ENCODE measurements at regions not wholly inside any gene's neighbourhood (a gene's known extent, or its start where the extent isn't known, plus 50 kb on each side); places are given as distances from the start of the nearest gene placed in this dataset.

DNA sequence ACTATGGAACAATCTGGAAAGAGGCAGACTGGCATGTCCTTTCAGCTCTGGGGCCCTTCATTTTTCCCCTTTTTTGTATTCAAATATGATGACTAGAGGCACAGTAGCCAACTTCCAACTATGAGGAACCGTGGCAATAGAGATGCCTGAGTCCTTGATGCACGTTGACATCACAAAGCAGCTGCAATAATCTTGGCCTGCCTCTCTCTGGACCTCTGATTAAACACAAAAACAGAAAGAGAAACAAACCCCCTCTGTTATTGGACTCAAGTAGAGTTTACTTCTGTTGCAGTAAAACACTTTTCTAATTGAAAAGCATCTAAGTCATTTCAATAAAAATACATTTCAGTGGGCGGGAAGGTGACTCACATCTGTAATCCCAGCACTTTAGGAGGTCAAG is 122.2 kb upstream of the GRAMD2B start:
- Histone ChIP-seq H3K4me3 (replicated peaks in 1 of 3; ENCODE audit: insufficient read depth in 1 of 3, low read depth in 2 of 3, low read length in 3 of 3) (no peak overlapping the region), H3K9ac (ENCODE audit: insufficient read depth, low read depth, low read length) (no peak overlapping the region), H3K4me2 (ENCODE audit: low read depth, low read length) (no peak overlapping the region), H3K4me1 (ENCODE audit: insufficient read depth, low read length) (no peaks in the 10 kb centered on the region), H4K20me1 (ENCODE audit: insufficient read depth, low read length) (no peaks in the 10 kb centered on the region), H2AFZ (ENCODE audit: low read length) (no peak overlapping the region), H3K27me3 (ENCODE audit: control insufficient read depth in 1 of 2, insufficient read depth in 2 of 2, low read length in 2 of 2) (no peaks in the 10 kb centered on the region), H3K9me3 (ENCODE audit: low read length) (no peaks in the 10 kb centered on the region), H3K36me3 (replicated peaks in 1 of 2; ENCODE audit: control insufficient read depth in 1 of 2, insufficient read depth in 2 of 2, low read length in 2 of 2) (no peaks in the 10 kb centered on the region), H3K79me2 (ENCODE audit: insufficient read depth, low read length) (no peaks in the 10 kb centered on the region), H3K27ac (ENCODE audit: extremely low read length, insufficient read depth, low read length) (no peak overlapping the region)
- intact Hi-C loops (cut with micrococcal nuclease; ENCODE audit: unreplicated experiment) = no loop called here
- BruUV-seq (replicated peaks) = no TSS peak
- FAIRE-seq = no peak
- no peak for ATAC-seq
- no peak for DNase-seq (ENCODE audit: low spot score)
- POLR2A ChIA-PET = no interaction called here
- 1% methylated on average over 3 of the region's 3 CpGs for WGBS (ENCODE audit: low lambda C conversion rate)
- CTCF ChIA-PET (ENCODE audit: low intra/inter-chr PET ratio, low total read pairs) = no interaction called here
- in situ Hi-C loops (cut with HindIII; ENCODE audit: extremely low pct_ligation_motif_present, low pct_unique_long_range_greater_than_20kb) = no loop called here
- TF ChIP-seq YEATS2 (CRISPR knock-in tag; IDR thresholded peaks at IDR 0.05; ENCODE audit: borderline replicate concordance) (no peak), HNRNPH1 (optimal IDR thresholded peaks at IDR 0.05; ENCODE audit: low read depth, low read length) (no peak), ZNF577 (CRISPR knock-in tag; IDR thresholded peaks at IDR 0.05; ENCODE audit: borderline replicate concordance, low read depth) (no peak), ZNF792 (CRISPR knock-in tag; IDR thresholded peaks at IDR 0.05) (no peak), ZBTB49 (CRISPR knock-in tag; IDR thresholded peaks at IDR 0.05; ENCODE audit: borderline replicate concordance) (no peak), HINFP (CRISPR knock-in tag; IDR thresholded peaks at IDR 0.05; ENCODE audit: low read depth) (no peak), CBX2 (IDR thresholded peaks at IDR 0.05; ENCODE audit: low read depth, low read length) (no peak), CBX2 (CRISPR knock-in tag; IDR thresholded peaks at IDR 0.05; ENCODE audit: low read depth) (no peak), STAT5B (CRISPR knock-in tag; IDR thresholded peaks at IDR 0.05) (no peak), SNRNP70 (IDR thresholded peaks at IDR 0.05; ENCODE audit: low read depth, low read length) (no peak), ZXDC (CRISPR knock-in tag; IDR thresholded peaks at IDR 0.05) (no peak), KLF12 (CRISPR knock-in tag; IDR thresholded peaks at IDR 0.05; ENCODE audit: borderline replicate concordance) (no peak), NR2F1 (CRISPR knock-in tag; IDR thresholded peaks at IDR 0.05) (no peak), ZNF3 (CRISPR knock-in tag; IDR thresholded peaks at IDR 0.05) (no peak), PCBP1 (IDR thresholded peaks at IDR 0.05; ENCODE audit: borderline replicate concordance, low read depth, low read length) (no peak), NFE2L1 (CRISPR knock-in tag; IDR thresholded peaks at IDR 0.05; ENCODE audit: borderline replicate concordance) (no peak)
- TF ChIP-seq, protein P1, sequence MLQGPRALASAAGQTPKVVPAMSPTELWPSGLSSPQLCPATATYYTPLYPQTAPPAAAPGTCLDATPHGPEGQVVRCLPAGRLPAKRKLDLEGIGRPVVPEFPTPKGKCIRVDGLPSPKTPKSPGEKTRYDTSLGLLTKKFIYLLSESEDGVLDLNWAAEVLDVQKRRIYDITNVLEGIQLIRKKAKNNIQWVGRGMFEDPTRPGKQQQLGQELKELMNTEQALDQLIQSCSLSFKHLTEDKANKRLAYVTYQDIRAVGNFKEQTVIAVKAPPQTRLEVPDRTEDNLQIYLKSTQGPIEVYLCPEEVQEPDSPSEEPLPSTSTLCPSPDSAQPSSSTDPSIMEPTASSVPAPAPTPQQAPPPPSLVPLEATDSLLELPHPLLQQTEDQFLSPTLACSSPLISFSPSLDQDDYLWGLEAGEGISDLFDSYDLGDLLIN (CRISPR knock-in tag; IDR thresholded peaks at IDR 0.05; ENCODE audit: borderline replicate concordance) = no peak

All from HepG2 (cell line).